ENCODE measurements at regions not wholly inside any gene's neighbourhood (a gene's known extent, or its start where the extent isn't known, plus 50 kb on each side); places are given as distances from the start of the nearest gene placed in this dataset.
"Not testable (repeated sequence)": the region's sequence is repeated elsewhere in the genome, so short reads cannot be mapped to it uniquely, and the experiment has no call there.

GRCh38 chr11:25159341-25159740, 662.5 kb downstream of the LUZP2 start:
- no peak for DNase-seq

DNA sequence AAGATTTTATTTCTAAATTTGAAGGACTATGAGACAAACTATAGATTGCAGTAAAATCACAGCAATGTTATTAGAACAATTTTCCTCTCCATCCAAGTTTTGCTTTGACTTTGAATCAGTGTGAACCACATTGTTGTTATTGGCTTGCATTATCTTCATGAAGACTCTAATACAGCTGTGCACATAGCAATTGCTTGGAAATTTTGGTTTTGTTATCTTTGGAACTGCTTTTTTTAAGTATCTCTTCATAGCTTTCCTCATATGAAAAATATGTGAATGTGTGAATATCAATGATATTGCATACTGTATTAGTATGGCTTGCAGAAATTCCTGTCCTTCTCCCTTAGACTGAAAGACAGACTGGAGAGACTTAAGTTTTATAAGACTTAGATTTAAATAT, 666.6 kb downstream of the LUZP2 start:
- peak; percentile 12 for DNase-seq

DNA sequence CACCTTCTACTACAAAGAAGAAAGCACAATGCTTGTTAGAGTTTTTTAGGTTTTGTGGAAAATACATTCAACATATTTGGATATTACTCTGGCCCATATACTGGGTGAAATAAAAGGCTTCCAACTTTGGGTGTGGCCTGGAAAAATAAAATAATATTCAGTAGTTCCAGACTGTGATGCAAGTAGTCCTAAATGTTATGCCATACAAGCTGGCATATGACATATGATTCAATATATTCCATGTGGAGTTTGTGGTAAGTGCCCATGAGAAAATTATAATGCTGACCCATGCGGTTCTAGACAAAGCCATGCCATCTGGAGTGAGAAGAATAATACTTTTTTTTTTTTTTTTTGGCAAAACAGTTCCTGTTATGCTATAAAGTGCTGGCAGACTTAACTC, 683.3 kb downstream of the LUZP2 start:
- DNase-seq = no peak

DNA sequence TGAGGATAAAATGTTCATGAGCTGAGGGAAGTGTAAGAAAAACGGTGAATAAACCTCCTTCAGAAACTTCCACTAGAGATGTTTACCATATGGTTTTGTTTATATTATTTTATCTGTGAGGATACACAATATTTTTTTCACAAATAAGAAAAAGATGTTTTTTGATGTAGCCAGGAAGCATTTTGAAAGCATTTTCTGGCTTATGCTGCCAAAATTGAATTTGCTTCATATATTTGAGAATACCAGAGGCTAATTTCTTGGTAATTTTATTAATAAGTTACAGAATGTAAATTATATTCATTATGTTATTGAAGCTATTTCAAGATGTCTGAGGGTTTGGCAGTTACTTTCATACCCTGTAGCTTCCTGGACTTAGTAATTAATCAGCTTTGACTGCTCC, 686.6 kb downstream of the LUZP2 start:
- DNase-seq = no peak

DNA sequence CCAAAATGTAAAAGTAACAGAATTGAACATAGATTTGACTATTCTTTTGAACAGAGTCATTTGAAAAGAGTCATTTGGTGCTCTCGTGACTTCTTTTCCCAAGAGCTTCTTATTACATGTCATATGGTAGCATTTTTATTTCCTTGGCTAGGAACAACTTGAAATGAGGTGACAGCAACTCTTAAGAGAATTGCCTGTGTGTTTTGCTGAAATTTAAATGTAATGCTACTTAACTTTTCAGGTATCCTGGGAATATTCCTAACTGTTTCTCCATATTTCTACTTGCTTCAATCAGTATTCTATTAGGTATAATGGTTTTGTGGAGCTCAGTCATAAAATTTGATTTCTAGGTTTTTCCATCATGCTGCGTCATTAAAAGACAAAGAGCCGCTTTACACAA, 700.7 kb downstream of the LUZP2 start:
- DNase-seq = no peak

DNA sequence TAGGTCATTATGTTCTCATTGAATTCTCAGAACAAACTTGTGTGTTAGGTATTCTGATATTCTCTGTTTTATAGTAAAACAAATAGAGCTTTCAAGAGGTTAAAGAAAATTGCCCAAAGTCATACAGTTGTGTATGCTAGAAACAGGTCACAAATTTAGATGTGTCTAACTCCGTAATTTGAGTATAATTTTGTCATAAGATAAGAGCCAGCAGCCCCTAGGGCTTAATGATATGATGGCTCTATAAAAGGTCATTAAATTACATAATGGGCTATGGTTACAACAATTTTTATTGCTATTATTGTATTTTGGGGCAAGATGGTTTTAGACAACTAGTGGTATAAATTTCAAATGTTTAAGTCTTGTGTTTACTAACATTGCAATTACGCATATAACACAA, 701.9 kb downstream of the LUZP2 start:
- DNase-seq = no peak

- DNase-seq = no peak
Measured at GRCh38 chr11:25200925-25201324, 704.1 kb downstream of the LUZP2 start.

- no peak for DNase-seq
Measured at GRCh38 chr11:25206762-25207161, 709.9 kb downstream of the LUZP2 start.

DNA sequence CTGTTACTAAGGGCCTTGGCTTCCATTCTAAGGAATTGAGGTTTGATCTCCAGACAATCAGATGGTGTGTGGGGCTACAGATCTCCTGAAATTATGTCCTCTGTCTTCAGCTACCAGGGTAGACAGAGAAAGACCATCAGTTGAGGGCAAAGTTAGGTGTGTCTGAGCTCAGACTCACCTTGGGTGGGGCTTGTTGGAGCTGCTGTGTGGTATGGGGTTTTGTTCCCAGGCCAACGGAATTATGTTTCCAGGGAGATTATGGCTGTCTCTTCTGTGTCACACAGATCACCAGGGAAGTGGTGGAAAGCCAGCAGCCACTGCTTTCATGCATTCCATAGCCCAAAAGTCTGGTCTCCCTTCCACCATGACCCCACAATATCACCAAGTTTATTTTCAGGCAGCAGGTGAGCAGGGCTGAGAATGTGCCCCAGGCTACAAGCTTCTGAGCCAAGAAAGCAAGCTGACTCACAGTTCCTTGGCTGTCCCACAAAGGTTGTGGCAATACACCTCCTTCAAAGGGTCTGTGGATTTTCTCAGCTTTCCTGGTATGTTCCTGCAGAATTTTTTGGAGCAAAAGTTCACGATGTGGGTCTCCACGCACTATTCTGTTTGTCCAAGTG, 714.9 kb downstream of the LUZP2 start:
- DNase-seq = no peak

DNA sequence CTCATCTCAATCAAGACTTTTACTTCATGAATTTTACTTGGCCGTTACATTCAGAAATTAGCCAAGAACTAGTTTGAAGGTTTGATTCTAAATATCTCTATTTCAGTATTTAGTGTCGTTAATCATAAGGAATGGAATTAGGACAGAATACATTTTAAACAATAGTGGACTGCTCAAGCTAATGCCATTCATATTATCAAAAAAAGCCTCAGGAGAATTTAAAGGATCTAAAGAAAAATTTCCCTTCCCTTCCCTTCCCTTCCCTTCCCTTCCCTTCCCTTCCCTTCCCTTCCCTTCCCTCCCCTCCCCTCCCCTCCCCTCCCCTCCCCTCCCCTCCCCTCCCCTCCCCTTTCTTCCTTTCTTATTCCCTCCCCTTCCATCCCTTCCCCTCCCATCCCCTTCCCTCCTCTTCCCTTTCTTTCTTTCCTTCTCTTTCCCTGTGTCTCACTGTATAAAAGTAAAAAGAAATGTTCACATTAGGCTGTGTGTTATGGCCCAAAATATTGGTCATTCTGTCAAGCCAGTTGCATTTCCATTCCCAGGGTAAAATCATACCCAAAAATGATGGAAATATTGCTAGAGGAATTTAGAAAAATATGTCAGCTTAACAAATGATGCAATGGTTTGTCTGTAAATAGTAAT, 717.8 kb downstream of the LUZP2 start:
- DNase-seq = no peak

- no peak for DNase-seq
Measured at GRCh38 chr11:25218036-25218435, 721.2 kb downstream of the LUZP2 start.

DNA sequence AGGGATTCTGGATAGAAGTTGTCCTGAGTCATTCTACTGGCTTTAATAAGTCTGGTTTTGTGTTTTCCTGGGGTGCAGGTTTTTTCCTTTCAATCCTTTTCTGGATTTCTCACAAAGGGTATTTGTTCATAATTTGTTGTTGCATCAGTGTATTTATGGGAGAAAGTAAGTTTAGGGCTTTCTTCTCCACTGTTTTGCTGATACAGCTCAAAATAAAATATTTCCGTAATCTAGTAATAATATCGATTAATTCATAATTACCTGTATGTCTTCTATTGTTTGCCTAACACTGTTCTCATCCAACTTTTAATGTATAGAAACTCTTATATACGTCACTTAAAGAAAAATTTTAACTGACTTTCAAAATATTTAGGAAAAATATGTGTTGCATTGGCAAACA, 728.2 kb downstream of the LUZP2 start:
- DNase-seq = no peak

DNA sequence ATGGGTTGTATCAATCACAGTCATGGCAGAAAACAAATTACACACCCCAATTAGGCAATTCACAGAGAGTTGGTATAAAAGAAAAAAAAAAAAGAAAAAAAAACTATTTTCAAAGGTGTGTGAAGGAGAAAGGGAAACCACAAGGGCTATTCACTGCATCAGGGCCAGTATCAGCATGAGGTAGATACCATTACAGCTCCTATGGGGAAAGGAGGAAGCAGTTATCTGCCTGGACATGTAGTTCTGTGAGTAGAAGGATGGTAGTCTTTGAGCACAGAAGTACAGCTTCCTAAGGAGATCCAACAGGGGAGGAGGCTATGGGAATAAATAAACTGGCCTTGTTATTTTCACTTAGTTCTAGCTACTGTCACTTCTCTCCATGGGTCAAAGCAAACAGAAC, 746.1 kb downstream of the LUZP2 start:
- no peak for DNase-seq

- DNase-seq = no peak
Measured at GRCh38 chr11:25244126-25244525, 747.3 kb downstream of the LUZP2 start.

- DNase-seq = no peak
Measured at GRCh38 chr11:25247336-25247735, 750.5 kb downstream of the LUZP2 start.

DNA sequence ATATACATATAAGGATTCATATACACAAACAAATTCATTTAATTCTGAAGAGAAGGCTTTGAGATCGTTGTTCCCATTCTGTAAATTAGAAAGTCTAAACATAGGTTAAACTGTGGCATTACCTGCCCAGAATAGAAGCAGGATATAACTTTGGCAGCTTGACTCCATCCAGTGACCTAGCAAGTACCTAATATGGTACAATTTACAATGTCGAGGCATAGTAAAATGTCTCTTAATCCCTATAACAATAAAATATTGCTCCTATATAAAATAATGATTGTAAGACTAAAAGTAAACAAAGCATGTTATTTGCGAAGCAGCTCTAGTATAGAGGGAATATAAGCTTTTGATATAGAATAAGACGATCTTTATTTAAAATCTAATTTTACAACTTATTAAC, 756.0 kb downstream of the LUZP2 start:
- DNase-seq = no peak

DNA sequence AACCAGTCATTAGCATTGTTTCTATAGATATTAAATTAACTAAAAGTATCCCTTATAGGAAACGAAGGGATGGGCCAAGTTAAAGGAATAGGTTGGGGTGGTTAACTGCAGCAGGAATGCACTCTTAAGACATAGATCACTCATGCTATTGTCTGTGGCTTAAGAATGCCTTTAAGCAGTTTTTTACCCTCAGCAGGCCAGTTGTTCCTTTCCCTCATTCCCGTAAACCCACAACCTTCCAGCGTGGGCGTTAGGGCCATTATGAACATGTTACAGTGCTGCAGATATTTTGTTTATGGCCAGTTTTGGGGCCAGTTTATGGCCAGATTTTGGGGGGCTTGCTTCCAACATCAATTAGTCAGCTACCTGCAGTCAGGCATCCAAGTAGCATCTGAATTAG, 767.0 kb downstream of the LUZP2 start:
- DNase-seq = not testable (repeated sequence)

- DNase-seq = no peak
Measured at GRCh38 chr11:25271301-25271700, 774.4 kb downstream of the LUZP2 start.

- no peak for DNase-seq
Measured at GRCh38 chr11:25272214-25272613, 775.4 kb downstream of the LUZP2 start.

GRCh38 chr11:25280821-25281220, 784.0 kb downstream of the LUZP2 start:
- DNase-seq = not testable (repeated sequence)

GRCh38 chr11:25293166-25293565, 796.3 kb downstream of the LUZP2 start:
- DNase-seq = no peak

GRCh38 chr11:25298450-25298849, 801.6 kb downstream of the LUZP2 start:
- DNase-seq = no peak

- no peak for DNase-seq
Measured at GRCh38 chr11:25309818-25310217, 813.0 kb downstream of the LUZP2 start.

GRCh38 chr11:25317216-25317615, 820.4 kb downstream of the LUZP2 start:
- no peak for DNase-seq

GRCh38 chr11:25319127-25319526, 822.3 kb downstream of the LUZP2 start:
- DNase-seq = no peak

All from amniotic stem cell (primary cell).